PC-9 (cell line): ENCODE measurements at regions not wholly inside any gene's neighbourhood (a gene's known extent, or its start where the extent isn't known, plus 50 kb on each side); places are given as distances from the start of the nearest gene placed in this dataset.

ENCODE experiments used
- CTCF ChIP-seq: fragments of 200-600 bp; sonication (generic); conservative IDR thresholded peaks from 2 replicates; pipeline ENCODE4 v1.6.1; 2017; ENCODE audit warnings: mixed run types, antibody characterized with exemption, mild to moderate bottlenecking, moderate library complexity
- EZH2 ChIP-seq: fragments of 200-600 bp; sonication (generic); IDR thresholded peaks from 2 replicates; pipeline ENCODE4 v1.8.0; 2017; ENCODE audit warnings: antibody characterized with exemption, low read depth

GRCh38 chr10:120776442-120776841 is 74.7 kb upstream of the WDR11 start:
- no peak for TF ChIP-seq CTCF
- no peak for TF ChIP-seq EZH2
